ENCODE measurements at regions not wholly inside any gene's neighbourhood (a gene's known extent, or its start where the extent isn't known, plus 50 kb on each side); places are given as distances from the start of the nearest gene placed in this dataset.

- Histone ChIP-seq H3F3A (replicated peaks; ENCODE audit: insufficient read depth) (peaks cover 7% of the 10 kb centered on the region), H3K9me3 (no peaks in the 10 kb centered on the region), H3K36me3 (replicated peaks in 1 of 2; ENCODE audit: control insufficient read depth in 1 of 2, insufficient read depth in 2 of 2, low read length in 1 of 2) (no peaks in the 10 kb centered on the region), H3K4me3 (ENCODE audit: low read depth in 2 of 2, low read length in 1 of 2) (no peak overlapping the region), H2AFZ (ENCODE audit: low read depth) (no peak overlapping the region), H3K79me2 (ENCODE audit: insufficient read depth) (no peaks in the 10 kb centered on the region), H3K4me1 (ENCODE audit: control insufficient read depth in 1 of 2, insufficient read depth in 2 of 2, low read depth in 1 of 2, low read length in 1 of 2) (peaks cover 0 to 18% of the 10 kb centered on the region in 2 experiments; a peak in 1 of 4 replicates), H4K20me1 (ENCODE audit: insufficient read depth) (no peaks in the 10 kb centered on the region), H3K27ac (ENCODE audit: low read depth in 2 of 2, low read length in 1 of 2) (no peak overlapping the region), H3K27me3 (ENCODE audit: insufficient read depth) (no peaks in the 10 kb centered on the region), H3K9ac (no peak overlapping the region), H3K4me2 (no peak overlapping the region), H3K9me2 (no peaks in the 10 kb centered on the region)
- ChIA-PET POLR2A (interaction anchor here (0.6 kb wide), 1 partner anchor 67 kb away, joined by 4 read pairs; no protein-coding TSS in a partner anchor), CTCF (interaction anchor here (1.8 kb wide), 1 partner anchor 9 kb away, joined by 5 read pairs; no protein-coding TSS in a partner anchor)
- DNase-seq = no peak
- 93% methylated on average over 5 of the region's 5 CpGs for WGBS (ENCODE audit: low lambda C conversion rate)
- TF ChIP-seq FOSL2 (IDR thresholded peaks at IDR 0.05; ENCODE audit: borderline replicate concordance, low read depth) = no peak
- no peak for TF ChIP-seq PBX3 (IDR thresholded peaks at IDR 0.05)
- no peak for TF ChIP-seq MEF2A (IDR thresholded peaks at IDR 0.05; ENCODE audit: borderline replicate concordance, low read depth)
- no peak for TF ChIP-seq YY1 (IDR thresholded peaks at IDR 0.05; ENCODE audit: low read depth)
- no peak for TF ChIP-seq CTCF (IDR thresholded peaks at IDR 0.05)
- no peak for TF ChIP-seq POLR2AphosphoS5 (IDR thresholded peaks at IDR 0.05; ENCODE audit: low read depth, low read length)
- no peak for TF ChIP-seq RFX5 (IDR thresholded peaks at IDR 0.05; ENCODE audit: low read length)
- no peak for TF ChIP-seq MXI1 (IDR thresholded peaks at IDR 0.05; ENCODE audit: low read depth, low read length)
- TF ChIP-seq TCF12 (IDR thresholded peaks at IDR 0.05) = no peak
- TF ChIP-seq MAX (IDR thresholded peaks at IDR 0.05; ENCODE audit: low read depth) = no peak
Observed at GRCh38 chr12:75936515-75937440, 94.8 kb downstream of the PHLDA1 start.

GRCh38 chr12:75935539-75936242, 95.9 kb downstream of the PHLDA1 start:
- no peak overlapping the region for H3K4me3 ChIP-seq (ENCODE audit: low read depth in 2 of 2, low read length in 1 of 2)
- H2AFZ ChIP-seq (ENCODE audit: low read depth) = no peak overlapping the region
- ChIA-PET CTCF (no interaction called here), POLR2A (no interaction called here)
- no peak overlapping the region for H3K4me2 ChIP-seq
- H3K9me3 ChIP-seq = no peaks in the 10 kb centered on the region
- no peaks in the 10 kb centered on the region for H3K9me2 ChIP-seq
- H3F3A ChIP-seq (replicated peaks; ENCODE audit: insufficient read depth) = peaks cover 7% of the 10 kb centered on the region
- H3K79me2 ChIP-seq (ENCODE audit: insufficient read depth) = no peaks in the 10 kb centered on the region
- H4K20me1 ChIP-seq (ENCODE audit: insufficient read depth) = no peaks in the 10 kb centered on the region
- peaks cover 0 to 18% of the 10 kb centered on the region in 2 experiments; a peak in 1 of 4 replicates for H3K4me1 ChIP-seq (ENCODE audit: control insufficient read depth in 1 of 2, insufficient read depth in 2 of 2, low read depth in 1 of 2, low read length in 1 of 2)
- no peaks in the 10 kb centered on the region for H3K27me3 ChIP-seq (ENCODE audit: insufficient read depth)
- DNase-seq = no peak
- 92% methylated on average over 3 of the region's 3 CpGs for WGBS (ENCODE audit: low lambda C conversion rate)
- no peak overlapping the region for H3K9ac ChIP-seq
- no peak overlapping the region for H3K27ac ChIP-seq (ENCODE audit: low read depth in 2 of 2, low read length in 1 of 2)
- no peaks in the 10 kb centered on the region for H3K36me3 ChIP-seq (replicated peaks in 1 of 2; ENCODE audit: control insufficient read depth in 1 of 2, insufficient read depth in 2 of 2, low read length in 1 of 2)
- no peak for TF ChIP-seq YY1 (IDR thresholded peaks at IDR 0.05; ENCODE audit: low read depth)
- TF ChIP-seq TCF12 (IDR thresholded peaks at IDR 0.05) = no peak
- no peak for TF ChIP-seq NRF1 (IDR thresholded peaks at IDR 0.05; ENCODE audit: low read depth, low read length)
- no peak for TF ChIP-seq TEAD4 (IDR thresholded peaks at IDR 0.05; ENCODE audit: borderline replicate concordance, insufficient read depth)
- TF ChIP-seq SIN3A (IDR thresholded peaks at IDR 0.05; ENCODE audit: borderline replicate concordance, low read depth, low read length) = no peak
- TF ChIP-seq GATA2 (CRISPR knock-in tag; IDR thresholded peaks at IDR 0.05) = no peak
- no peak for TF ChIP-seq ELF1 (IDR thresholded peaks at IDR 0.05)
- TF ChIP-seq RCOR1 (IDR thresholded peaks at IDR 0.05; ENCODE audit: low read length) = no peak
- TF ChIP-seq USF1 (IDR thresholded peaks at IDR 0.05; ENCODE audit: borderline replicate concordance, low read depth) = no peak
- TF ChIP-seq EP300 (IDR thresholded peaks at IDR 0.05; ENCODE audit: borderline replicate concordance in 1 of 2, low read depth in 1 of 2, low read length in 1 of 2) = no peak
- TF ChIP-seq POLR2AphosphoS5 (IDR thresholded peaks at IDR 0.05; ENCODE audit: low read depth, low read length) = no peak
- TF ChIP-seq MAX (IDR thresholded peaks at IDR 0.05; ENCODE audit: low read depth) = no peak
- no peak for TF ChIP-seq FOXJ3 (CRISPR knock-in tag; IDR thresholded peaks at IDR 0.05)
- TF ChIP-seq TAF1 (IDR thresholded peaks at IDR 0.05; ENCODE audit: borderline replicate concordance, low read depth, low read length) = no peak
- no peak for TF ChIP-seq RFX5 (IDR thresholded peaks at IDR 0.05; ENCODE audit: low read length)
- no peak for TF ChIP-seq NFIC (IDR thresholded peaks at IDR 0.05; ENCODE audit: borderline replicate concordance)
- no peak for TF ChIP-seq FOXM1 (IDR thresholded peaks at IDR 0.05; ENCODE audit: low read depth)
